Omental fat pad (tissue), 3 donors: ENCODE measurements at regions not wholly inside any gene's neighbourhood (a gene's known extent, or its start where the extent isn't known, plus 50 kb on each side); places are given as distances from the start of the nearest gene placed in this dataset.

Experiments used
- ATAC-seq: fragments of 150-250 bp; one replicate; pipeline ENCODE4 v1.9.1; 2016; ENCODE audit warnings: mild to moderate bottlenecking, moderate library complexity; ENCODE audit not compliant: low FRiP score
- DNase-seq: peaks from one replicate; pipeline ENCODE4 v3.0.0-alpha.2; 2019; ENCODE audit warnings: low spot score
- CTCF ChIP-seq, 3 donors: fragments of 450-650 bp; IDR thresholded peaks; one replicate each; pipeline ENCODE4 v1.5.1; 2016 to 2017; ENCODE audit warnings: antibody characterized with exemption in 3 of 3, mild to moderate bottlenecking in 3 of 3, moderate library complexity in 2 of 3

GRCh38 chr16:72501739-72502593 is 330.0 kb upstream of the PMFBP1 start:
- ATAC-seq: no peak
- TF ChIP-seq CTCF (IDR thresholded peaks at IDR 0.05): no peak
- no peak for DNase-seq

GRCh38 chr16:72500545-72500944 is 328.6 kb upstream of the PMFBP1 start:
- DNase-seq: no peak
- ATAC-seq: no peak
- TF ChIP-seq CTCF (IDR thresholded peaks at IDR 0.05): no peak

GRCh38 chr16:72493716-72494415 is 321.9 kb upstream of the PMFBP1 start:
- no peak for TF ChIP-seq CTCF (IDR thresholded peaks at IDR 0.05)
- ATAC-seq: no peak
- no peak for DNase-seq

GRCh38 chr16:72487283-72487682 is 315.3 kb upstream of the PMFBP1 start:
- no peak for TF ChIP-seq CTCF (IDR thresholded peaks at IDR 0.05)
- ATAC-seq: no peak
- no peak for DNase-seq

GRCh38 chr16:72482695-72483094 is 310.7 kb upstream of the PMFBP1 start:
- TF ChIP-seq CTCF (IDR thresholded peaks at IDR 0.05): no peak

GRCh38 chr16:72481419-72481818 is 309.5 kb upstream of the PMFBP1 start:
- no peak for TF ChIP-seq CTCF (IDR thresholded peaks at IDR 0.05)
- no peak for ATAC-seq
- DNase-seq: no peak

More at GRCh38 chr16:72482695-72483094, 310.7 kb upstream of the PMFBP1 start:
- DNase-seq (no peak), ATAC-seq (no peak)
